GM12872 (cell line): ENCODE measurements at regions not wholly inside any gene's neighbourhood (a gene's known extent, or its start where the extent isn't known, plus 50 kb on each side); places are given as distances from the start of the nearest gene placed in this dataset.

Experiments used
- TF ChIP-seq, protein P1 (sequence below): IDR thresholded peaks from 3 replicates; pipeline ENCODE4 v1.5.1; 2011; ENCODE audit warnings: low read depth, mild to moderate bottlenecking, low read length, moderate library complexity; ENCODE audit not compliant: insufficient read depth

GRCh38 chrY:8897876-8898275 lies 439.4 kb upstream of the TSPY4 start:
- TF ChIP-seq, protein P1, sequence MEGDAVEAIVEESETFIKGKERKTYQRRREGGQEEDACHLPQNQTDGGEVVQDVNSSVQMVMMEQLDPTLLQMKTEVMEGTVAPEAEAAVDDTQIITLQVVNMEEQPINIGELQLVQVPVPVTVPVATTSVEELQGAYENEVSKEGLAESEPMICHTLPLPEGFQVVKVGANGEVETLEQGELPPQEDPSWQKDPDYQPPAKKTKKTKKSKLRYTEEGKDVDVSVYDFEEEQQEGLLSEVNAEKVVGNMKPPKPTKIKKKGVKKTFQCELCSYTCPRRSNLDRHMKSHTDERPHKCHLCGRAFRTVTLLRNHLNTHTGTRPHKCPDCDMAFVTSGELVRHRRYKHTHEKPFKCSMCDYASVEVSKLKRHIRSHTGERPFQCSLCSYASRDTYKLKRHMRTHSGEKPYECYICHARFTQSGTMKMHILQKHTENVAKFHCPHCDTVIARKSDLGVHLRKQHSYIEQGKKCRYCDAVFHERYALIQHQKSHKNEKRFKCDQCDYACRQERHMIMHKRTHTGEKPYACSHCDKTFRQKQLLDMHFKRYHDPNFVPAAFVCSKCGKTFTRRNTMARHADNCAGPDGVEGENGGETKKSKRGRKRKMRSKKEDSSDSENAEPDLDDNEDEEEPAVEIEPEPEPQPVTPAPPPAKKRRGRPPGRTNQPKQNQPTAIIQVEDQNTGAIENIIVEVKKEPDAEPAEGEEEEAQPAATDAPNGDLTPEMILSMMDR: no peak

GRCh38 chrY:8905141-8905540 lies 432.1 kb upstream of the TSPY4 start:
- TF ChIP-seq, protein P1: 0 out of 3 replicates have a peak, but pooled peaks have one; percentile 28
